ENCODE measurements at regions not wholly inside any gene's neighbourhood (a gene's known extent, or its start where the extent isn't known, plus 50 kb on each side); places are given as distances from the start of the nearest gene placed in this dataset.

GRCh38 chr21:27704567-27705166 lies 737.8 kb upstream of the ADAMTS5 start:
- no peak for DNase-seq (ENCODE audit: low read depth, low spot score)

- DNase-seq (ENCODE audit: low read depth, low spot score): no peak
Observed at GRCh38 chr21:27703791-27704190, 736.9 kb upstream of the ADAMTS5 start.

GRCh38 chr21:27700974-27701614 lies 734.2 kb upstream of the ADAMTS5 start:
- no peak for DNase-seq (ENCODE audit: low read depth, low spot score)

GRCh38 chr21:27695246-27695645 lies 728.4 kb upstream of the ADAMTS5 start:
- DNase-seq (ENCODE audit: low read depth, low spot score): no peak

GRCh38 chr21:27694667-27695066 lies 727.8 kb upstream of the ADAMTS5 start:
- DNase-seq (ENCODE audit: low read depth, low spot score): no peak

GRCh38 chr21:27693376-27693775 lies 726.5 kb upstream of the ADAMTS5 start:
- no peak for DNase-seq (ENCODE audit: low read depth, low spot score)

- no peak for DNase-seq (ENCODE audit: low read depth, low spot score)
Observed at GRCh38 chr21:27691516-27691915, 724.6 kb upstream of the ADAMTS5 start.

- no peak for DNase-seq (ENCODE audit: low read depth, low spot score)
Observed at GRCh38 chr21:27691006-27691405, 724.1 kb upstream of the ADAMTS5 start.

GRCh38 chr21:27690426-27690825 lies 723.5 kb upstream of the ADAMTS5 start:
- DNase-seq (ENCODE audit: low read depth, low spot score): no peak

GRCh38 chr21:27688773-27689172 lies 721.9 kb upstream of the ADAMTS5 start:
- no peak for DNase-seq (ENCODE audit: low read depth, low spot score)

GRCh38 chr21:27683292-27683691 lies 716.4 kb upstream of the ADAMTS5 start:
- no peak for DNase-seq (ENCODE audit: low read depth, low spot score)

- DNase-seq (ENCODE audit: low read depth, low spot score): no peak
Observed at GRCh38 chr21:27681841-27682240, 715.0 kb upstream of the ADAMTS5 start.

- DNase-seq (ENCODE audit: low read depth, low spot score): no peak
Observed at GRCh38 chr21:27681038-27681437, 714.1 kb upstream of the ADAMTS5 start.

GRCh38 chr21:27680181-27680580 lies 713.3 kb upstream of the ADAMTS5 start:
- DNase-seq (ENCODE audit: low read depth, low spot score): no peak

- no peak for DNase-seq (ENCODE audit: low read depth, low spot score)
Observed at GRCh38 chr21:27678511-27678910, 711.6 kb upstream of the ADAMTS5 start.

GRCh38 chr21:27677546-27677945 lies 710.7 kb upstream of the ADAMTS5 start:
- DNase-seq (ENCODE audit: low read depth, low spot score): no peak

GRCh38 chr21:27675306-27675705 lies 708.4 kb upstream of the ADAMTS5 start:
- DNase-seq (ENCODE audit: low read depth, low spot score): no peak

- no peak for DNase-seq (ENCODE audit: low read depth, low spot score)
Observed at GRCh38 chr21:27674041-27674615, 707.2 kb upstream of the ADAMTS5 start.

- DNase-seq (ENCODE audit: low read depth, low spot score): no peak
Observed at GRCh38 chr21:27673581-27673980, 706.7 kb upstream of the ADAMTS5 start.

- no peak for DNase-seq (ENCODE audit: low read depth, low spot score)
Observed at GRCh38 chr21:27671207-27671606, 704.3 kb upstream of the ADAMTS5 start.

- DNase-seq (ENCODE audit: low read depth, low spot score): no peak
Observed at GRCh38 chr21:27653481-27653880, 686.6 kb upstream of the ADAMTS5 start.

- DNase-seq (ENCODE audit: low read depth, low spot score): no peak
Observed at GRCh38 chr21:27649762-27650161, 682.9 kb upstream of the ADAMTS5 start.

GRCh38 chr21:27649323-27649722 lies 682.4 kb upstream of the ADAMTS5 start:
- no peak for DNase-seq (ENCODE audit: low read depth, low spot score)

Data from iPS DF 19.7 (cell line).